SK-MEL-5 (cell line): ENCODE measurements at regions not wholly inside any gene's neighbourhood (a gene's known extent, or its start where the extent isn't known, plus 50 kb on each side); places are given as distances from the start of the nearest gene placed in this dataset.

Source experiments
- DNase-seq: peaks from one replicate; pipeline ENCODE4 v3.0.0-alpha.2; 2016; ENCODE audit warnings: low read depth, low spot score
- in situ Hi-C: cut with HindIII; loops from 2 replicates; pipeline ENCODE4 v1.10.0; 2016; ENCODE audit warnings: low sequenced_read_pairs, high pct_unique_total_duplicates, low pct_unique_long_range_greater_than_20kb

DNA sequence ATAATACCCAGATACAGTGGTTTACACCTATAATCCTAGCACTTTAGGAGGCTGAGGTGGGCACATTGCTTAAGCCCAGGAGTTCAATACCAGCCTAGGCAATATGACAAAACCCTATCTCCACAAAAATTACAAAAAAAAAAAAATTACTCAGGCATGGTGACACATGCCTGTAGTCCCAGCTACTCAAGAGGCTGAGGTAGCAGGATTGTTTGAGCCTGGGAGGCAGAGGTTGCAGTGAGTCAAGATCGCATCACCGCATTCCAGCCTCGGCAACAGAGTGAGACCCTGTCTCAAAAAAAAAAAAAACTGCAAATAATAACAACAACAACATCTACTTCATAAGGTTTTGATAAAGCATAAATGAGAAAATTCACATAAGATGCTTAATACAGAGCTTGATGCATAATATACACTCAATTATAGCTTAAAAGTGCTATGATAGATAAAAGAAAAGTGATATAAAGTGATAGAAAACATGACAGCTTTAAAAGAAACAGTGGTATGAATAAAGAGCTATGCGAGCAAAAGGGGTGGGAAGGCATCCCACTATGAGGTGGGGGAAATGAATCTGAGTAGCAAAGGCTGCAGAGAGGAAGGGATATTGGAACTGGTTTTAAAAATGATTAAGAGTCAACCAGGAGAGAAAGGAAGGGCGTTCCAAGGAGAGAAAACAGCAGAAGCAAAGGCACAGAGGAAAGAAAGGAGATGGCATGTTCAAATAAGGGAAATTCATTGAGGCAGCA lies 197.6 kb downstream of the KIF18A start:
- no peak for DNase-seq
- in situ Hi-C loops: no loop called here

DNA sequence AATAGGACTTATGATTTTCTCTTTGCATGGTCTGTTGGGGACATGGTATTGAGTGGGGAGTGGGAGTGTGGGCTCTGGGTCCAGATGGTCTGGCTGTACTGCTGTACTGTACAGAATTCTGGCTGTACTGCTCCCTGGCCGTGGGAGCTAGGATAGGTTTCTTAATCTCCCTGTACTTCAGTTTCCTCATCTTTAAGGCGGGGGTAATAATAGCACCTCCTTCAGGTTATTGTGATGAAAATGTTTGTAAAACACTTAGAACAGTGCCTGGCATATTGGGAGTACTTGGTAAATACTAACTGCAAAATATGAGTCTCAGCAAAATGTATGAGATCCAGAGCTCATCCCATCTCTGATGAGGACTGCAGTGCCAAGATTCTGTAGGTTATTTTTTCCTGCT lies 198.6 kb downstream of the KIF18A start:
- DNase-seq: peak; percentile 22
- in situ Hi-C loops: no loop called here

DNA sequence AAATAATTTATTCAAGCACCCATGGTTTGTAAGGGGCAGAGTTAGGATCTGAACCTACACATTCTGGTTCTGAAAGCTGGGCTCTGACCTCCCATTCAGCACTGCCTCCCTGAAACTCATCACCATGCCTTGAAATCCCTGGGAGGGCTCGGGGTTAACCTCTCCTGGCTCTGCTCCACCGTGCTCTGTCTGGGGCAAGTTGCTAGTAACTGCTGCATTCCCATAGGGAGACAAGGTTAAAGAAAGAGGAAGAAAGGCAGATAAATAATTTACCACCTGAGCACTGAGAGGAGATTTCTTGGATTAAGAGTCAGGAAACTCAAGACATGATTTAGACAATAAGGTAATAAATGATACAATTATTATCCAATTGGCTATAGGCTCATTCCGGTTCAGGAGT lies 199.3 kb downstream of the KIF18A start:
- no peak for DNase-seq
- in situ Hi-C loops: no loop called here

DNA sequence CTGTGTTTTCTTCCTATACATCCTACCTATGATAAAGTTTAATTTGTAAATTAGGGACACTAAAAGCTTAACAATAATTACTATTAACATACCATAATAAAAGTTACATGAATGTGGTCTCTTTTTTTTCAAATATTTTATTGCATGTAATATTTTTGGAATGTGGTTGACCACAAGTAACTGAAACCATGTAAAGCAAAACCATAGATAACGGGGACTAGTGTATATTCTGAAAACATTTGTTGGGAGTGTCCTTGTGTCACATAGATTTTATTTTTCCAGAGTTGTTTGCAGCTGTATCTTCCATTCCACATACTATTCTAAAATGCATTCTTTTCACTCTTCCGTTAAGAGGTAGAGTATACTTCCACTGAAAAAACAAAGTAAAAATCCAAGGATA lies 200.4 kb downstream of the KIF18A start:
- in situ Hi-C loops: no loop called here
- no peak for DNase-seq

DNA sequence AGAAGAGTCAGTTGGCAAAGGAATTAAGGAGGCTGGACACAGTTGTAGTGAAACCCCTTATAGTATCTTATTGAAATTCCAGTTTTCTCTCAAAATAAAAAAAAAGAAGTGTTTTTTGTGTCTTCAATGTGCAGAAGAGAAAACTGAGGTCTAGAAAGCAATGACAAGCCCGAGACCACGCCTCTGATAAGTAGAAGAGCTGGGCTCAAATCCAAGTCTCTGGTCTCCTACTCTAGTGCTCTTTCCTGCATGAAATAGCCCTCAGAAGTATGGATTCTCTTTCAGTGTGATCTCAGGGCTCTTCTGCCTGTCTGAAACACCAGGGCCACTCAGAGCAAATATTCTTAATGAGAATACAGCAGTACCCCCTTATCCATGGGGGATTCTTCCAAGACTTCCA lies 200.9 kb downstream of the KIF18A start:
- in situ Hi-C loops: no loop called here
- DNase-seq: no peak

DNA sequence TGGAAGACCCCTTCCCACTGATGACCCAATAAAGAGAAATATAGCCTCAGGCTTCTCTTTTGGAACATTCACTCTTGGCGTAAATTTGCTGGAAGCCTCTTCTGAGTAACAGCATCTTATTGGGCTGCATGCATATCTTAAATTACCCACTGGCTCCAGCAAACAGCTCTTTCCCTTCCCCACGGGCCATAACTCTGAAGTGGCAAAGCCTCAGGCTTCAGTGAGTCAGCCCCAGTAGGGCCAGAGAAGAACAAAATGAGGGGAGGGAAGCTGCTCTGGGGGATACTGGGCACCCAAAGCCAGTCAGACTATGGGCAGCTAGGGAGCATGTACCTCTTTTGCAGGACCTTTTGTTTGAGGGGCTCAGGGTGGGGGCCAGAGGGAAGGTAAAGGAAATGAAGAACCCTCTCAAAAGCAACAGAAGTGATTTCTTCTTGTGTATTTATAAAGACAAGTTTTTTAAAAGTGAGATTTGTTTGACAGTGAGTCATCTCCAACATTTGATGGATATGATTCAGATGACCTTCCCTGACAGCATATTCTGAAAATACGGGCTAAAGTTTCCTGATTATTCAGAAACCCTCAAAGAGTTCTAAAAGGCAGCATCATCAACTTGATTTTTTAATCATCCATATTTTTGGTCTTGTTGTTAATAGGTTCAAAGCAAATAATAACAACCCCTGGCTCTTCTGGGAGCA lies 203.4 kb downstream of the KIF18A start:
- in situ Hi-C loops: no loop called here
- DNase-seq: no peak

DNA sequence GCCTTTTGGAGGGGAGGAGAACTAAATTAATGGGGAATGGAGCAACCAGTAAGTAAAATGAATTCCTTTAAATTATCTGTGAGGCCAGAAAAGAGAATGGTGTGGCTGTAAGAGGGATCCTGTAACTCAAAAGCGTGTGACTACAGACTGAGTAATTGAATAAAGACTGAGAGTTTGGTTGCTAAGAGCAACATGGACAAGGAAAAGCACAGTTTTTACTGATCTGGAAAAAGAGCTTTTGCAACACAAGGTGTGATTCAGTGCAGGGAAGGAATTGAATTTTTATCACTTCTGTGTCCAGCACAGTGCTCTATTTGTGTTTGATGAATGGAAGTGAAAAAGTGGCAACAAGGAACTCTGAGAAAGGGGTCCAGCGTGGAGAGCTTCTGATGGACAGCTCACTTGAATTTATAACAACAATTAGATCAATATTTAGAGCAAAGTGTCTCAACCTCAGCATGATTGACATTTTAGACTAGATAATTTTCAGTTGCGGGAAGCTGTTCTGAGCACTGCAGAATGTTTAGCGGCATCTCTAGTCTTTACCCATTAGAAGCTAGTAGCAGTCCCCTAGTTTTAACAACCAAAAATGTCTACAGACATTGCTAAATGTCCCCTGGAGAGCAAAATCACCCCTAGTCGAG lies 202.8 kb upstream of the BDNF start:
- no peak for DNase-seq
- in situ Hi-C loops: no loop called here

DNA sequence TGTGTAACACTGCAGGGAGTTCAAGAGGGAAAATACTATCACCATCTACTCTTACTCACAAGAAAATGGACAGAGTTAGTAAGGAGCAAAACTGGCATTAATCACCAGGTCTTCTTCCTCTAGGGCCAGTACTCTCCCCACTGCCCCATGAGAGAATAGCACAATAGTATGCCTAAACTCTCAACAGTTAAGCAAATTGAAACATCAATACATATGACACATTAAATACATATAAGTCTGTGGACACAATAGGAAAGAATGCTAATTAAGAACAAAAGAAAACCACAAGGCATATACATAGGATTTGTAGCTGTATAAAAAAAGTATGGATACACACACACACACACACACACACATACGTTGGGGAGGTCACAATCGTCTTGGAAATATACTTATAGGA lies 197.9 kb upstream of the BDNF start:
- in situ Hi-C loops: no loop called here
- DNase-seq: no peak

DNA sequence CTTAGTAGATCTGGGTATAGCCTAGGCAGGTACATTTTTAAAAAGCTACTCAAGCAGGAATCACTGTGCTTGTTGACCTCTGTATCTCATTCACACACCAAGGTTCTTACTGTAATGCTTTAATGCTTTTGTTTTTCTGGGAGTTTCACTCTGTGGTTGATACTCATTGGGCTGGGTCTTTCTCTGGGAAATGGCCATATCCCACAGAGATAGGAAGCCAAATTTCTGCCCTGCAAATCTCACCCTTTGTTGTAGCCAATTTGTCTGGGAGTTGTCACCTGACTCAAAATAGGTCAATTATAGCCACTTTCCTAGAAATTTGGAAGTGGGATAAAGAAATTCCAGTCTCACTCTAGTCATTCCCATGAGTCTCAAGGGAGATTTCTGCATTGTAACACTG lies 195.8 kb upstream of the BDNF start:
- in situ Hi-C loops: no loop called here
- DNase-seq: no peak

DNA sequence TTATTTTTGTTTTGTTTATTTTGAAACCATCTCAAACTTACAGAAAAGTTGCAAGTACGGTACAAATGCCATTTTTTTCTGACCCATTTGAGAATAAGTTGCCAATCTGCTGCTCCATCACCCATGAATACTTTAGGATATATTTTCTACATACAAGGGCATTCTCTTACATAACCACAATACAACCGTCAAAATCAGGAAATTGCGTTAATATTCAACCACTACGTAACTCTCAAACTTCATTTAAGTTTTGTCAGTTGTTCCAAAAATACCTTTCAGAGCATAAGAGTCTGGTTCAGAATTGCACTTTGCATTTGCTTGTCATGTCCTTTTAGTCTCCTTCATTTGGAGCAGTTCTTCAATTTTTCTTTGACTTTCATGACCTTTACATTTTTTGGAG lies 194.3 kb upstream of the BDNF start:
- in situ Hi-C loops: no loop called here
- no peak for DNase-seq

DNA sequence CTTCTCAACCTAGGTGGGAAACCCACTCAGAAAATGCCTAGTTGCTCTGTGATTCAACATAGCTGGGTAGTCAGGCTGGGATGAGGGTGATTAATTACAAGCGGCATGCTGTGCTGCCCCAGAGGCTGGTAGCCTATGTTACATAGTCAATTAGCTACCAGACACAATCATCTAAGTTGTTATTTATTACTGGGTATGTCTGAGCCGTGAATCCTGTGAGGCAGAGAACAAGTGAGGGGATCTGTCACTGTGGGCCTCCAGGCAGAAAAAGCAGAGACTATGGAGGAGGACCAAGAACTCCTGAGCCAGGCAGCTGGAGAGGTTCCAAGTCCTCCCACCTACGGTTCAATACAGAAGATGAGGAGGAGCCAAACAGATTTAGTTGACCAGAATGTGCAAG lies 186.6 kb upstream of the BDNF start:
- in situ Hi-C loops: no loop called here
- no peak for DNase-seq

DNA sequence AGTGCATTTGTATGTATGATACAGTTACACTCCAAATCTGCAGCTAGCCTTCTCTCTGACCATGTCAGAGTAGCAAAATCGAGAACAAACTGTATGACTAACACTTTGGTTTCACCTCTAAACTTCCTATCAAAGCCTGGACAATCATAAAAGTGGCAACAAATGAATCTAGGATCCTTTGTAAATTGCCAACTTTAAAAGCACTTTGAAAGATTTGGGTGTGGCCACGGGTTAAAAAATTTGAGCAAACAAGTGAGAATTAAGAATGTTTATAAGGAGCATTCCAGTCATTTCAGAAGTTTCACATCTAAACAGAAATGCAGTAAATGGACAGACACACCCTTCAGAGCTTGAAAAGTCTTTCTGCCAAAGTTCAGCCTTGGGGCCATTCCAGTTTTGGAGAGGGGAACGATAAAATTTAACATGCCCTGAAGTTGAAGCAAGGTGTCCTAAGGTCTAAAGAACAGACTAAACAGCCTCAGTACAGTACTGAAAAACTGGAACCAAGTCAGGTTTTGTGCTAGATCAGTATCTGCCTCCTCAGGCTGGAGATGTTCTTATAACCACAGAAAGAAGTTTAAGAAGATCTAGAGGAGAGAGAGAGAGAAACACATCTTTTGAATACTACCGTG lies 181.9 kb upstream of the BDNF start:
- in situ Hi-C loops: no loop called here
- DNase-seq: no peak

DNA sequence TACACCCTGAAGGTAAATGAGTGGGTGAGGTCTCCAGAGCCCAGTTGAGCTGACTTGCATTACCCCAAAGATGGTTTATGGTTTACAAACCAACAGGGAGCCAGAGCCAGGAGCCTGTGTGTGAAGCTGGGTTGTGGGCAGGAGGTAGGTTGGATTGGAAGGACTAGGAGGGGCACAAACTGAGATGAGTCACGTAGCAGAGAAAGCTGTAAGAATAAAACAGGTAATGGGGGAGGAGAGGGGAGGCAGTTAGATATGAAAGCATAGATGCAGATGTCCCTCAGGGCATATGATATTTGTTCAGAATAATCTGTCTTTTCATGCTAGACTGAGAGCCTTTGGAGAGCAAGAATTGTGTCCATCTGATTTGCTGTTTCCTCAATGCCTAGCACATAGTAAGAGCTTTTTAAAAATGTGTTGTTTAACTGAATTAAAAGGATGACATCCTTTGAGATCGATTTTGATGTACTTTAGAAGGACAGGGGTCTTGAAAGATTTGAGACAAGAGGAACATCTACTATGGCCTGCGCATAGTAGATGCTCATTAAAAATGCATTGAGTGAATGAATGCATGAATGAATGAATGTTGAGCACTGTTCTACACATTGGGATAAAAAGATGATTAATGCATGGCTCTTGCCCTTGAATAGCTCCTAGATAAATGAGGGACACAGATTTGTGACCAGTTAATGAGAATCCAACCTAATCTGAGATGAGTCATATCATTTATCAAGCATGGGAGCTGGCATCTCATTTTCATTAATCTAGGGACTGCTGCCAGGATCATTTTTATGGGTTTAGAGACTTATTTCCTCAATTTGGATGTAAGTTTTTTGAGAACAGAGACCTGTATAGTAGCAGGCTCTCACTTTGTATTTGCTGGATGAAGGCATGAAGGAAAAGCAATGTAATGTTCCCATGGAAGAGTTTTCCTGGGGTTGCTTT lies 175.8 kb upstream of the BDNF start:
- DNase-seq: no peak
- in situ Hi-C loops: no loop called here

DNA sequence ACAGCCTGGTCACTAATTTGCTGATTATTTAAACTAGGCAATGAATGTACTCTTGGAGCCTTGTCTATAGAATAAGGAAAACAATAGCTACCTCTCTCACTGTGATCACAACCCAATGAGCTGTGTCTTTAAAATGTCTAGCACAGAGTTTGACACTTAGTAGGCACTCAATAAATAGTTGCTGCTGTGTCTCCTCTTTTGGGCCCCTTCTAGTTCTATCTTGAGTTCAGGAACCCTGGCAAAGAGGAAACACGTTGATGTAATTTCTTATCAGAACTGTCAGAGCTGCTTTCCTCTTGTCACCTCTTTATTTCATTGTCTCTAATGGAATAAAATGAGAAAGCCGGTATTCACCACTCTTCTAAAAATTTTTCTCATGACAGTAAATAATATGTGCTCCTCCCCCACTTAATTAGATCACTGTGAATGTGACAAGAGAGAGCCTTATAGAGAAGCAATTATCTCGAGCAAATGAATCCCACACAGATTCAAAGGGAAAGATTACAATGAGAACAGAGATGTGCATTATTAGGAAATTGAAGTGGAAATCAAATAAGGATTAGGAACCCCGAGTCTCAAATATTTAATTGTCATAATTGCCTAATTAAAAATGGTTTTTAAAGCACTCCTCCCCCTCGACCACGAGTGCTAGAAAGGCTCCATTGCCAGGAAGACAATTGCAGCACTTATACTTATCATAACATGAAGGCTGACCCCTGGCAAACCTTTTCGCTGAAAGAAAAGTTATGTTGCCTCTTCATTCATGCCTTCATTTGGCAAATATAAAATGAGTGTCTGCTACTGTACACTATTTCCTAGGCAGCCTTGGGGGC lies 175.0 kb upstream of the BDNF start:
- in situ Hi-C loops: no loop called here
- no peak for DNase-seq

DNA sequence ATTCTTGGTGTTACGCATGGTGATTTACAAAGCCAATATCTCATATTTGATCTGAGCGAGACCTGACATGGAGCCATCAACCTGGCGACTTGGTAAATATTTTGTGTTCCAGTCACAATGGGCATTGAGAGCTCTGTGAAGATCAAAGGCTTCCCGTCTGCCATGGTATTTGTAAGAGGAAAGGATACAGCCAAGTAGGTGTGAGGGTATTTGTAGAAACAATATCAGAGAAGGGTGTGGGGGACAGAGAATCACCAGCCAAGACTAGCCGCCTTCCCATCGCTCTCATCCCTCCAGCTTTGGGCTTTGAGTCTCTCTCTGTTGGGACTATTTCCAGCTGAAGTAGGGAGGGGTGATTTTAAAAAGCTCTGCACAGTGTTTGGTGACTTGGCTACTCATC lies 173.4 kb upstream of the BDNF start:
- no peak for DNase-seq
- in situ Hi-C loops: no loop called here

DNA sequence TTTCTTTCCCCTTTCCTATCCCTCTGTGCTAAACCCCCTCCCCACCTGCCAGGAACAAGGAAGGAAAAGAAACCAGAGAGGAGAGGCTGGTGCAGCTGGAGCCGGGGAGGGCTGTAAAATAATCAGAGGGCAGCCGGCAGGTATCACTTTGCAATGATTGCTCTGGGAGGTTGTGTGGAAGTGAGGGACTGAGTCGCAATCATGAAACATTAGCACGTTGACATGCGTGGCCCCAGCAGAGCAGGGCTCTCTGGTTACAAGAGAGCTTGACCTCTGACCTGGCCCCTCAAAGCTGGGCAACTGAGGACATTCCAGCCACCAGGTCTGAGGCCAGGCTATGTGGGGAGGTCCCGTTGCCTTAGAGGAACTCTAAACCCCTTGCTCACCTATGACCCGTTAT lies 170.8 kb upstream of the BDNF start:
- in situ Hi-C loops: no loop called here
- DNase-seq: no peak

DNA sequence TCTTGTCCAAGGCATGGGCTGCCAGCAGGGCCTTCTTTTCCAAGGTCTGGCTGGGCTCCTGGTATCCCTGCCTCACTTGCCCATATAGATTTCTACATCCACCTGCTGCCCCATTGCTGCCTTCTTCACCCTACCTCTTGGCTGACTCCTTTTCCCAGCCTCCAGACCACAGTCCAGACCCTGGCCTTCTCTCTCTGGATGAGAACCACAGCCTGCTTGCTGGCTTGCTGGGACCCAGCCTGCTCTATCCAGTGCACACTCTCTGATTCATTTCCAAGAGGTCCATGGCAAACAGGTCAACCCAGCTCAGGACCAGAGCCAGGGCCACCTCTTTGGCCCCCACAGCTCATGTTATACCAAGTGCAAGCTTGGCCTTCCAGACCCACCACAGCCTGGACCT lies 169.4 kb upstream of the BDNF start:
- in situ Hi-C loops: no loop called here
- no peak for DNase-seq
